A549 (cell line): ENCODE measurements at regions not wholly inside any gene's neighbourhood (a gene's known extent, or its start where the extent isn't known, plus 50 kb on each side); places are given as distances from the start of the nearest gene placed in this dataset.

Experiments used
- ATAC-seq, 2 experiments: fragments of 200-7000 bp in 1 of 2; fragments of >200 bp in 1 of 2; cut with Nextera tagmentation in 1 of 2; cut with Tn5 transposase in 1 of 2; 3 replicates each; pipeline versions ENCODE4 v1.8.0 to v1.9.1; 2018 to 2020; ENCODE audit warnings: mild to moderate bottlenecking in 1 of 2, moderate library complexity in 1 of 2
- CTCF ChIA-PET: fragments of 300-600 bp; sonication (Branson Sonifier 250); formaldehyde crosslinking; extraction: SDS; loops from one replicate; lab custom pipeline; 2021; ENCODE audit warnings: antibody characterized with exemption, inconsistent platforms; lab: Yijun Ruan, JAX
- POLR2A ChIA-PET: fragments of 350-600 bp; formaldehyde crosslinking; extraction: SDS; loops from one replicate; lab custom pipeline; 2021; ENCODE audit warnings: antibody characterized with exemption, inconsistent platforms; lab: Yijun Ruan, JAX
- DNase-seq, 2 experiments: peaks; one replicate each; pipeline versions ENCODE4 v3.0.0 to v3.0.0-alpha.2; 2011 to 2016; ENCODE audit warnings: low read depth in 1 of 2, low spot score in 1 of 2
- FAIRE-seq: peaks from 2 replicates; lab custom pipeline; 2011; peaks lifted over from hg19 to GRCh38; lab: Jason Lieb, UNC
- H3K27ac ChIP-seq, 2 experiments: fragments of >200 bp; sonication (Bioruptor Twin); formaldehyde crosslinking; 3 replicates each; pipeline ENCODE4 v1.5.1; 2016 to 2017
- H3K4me1 ChIP-seq: fragments of >200 bp; sonication (Bioruptor Twin); formaldehyde crosslinking; 3 replicates; pipeline ENCODE4 v1.6.1; 2016
- H3K4me2 ChIP-seq: fragments of >200 bp; sonication (Bioruptor Twin); formaldehyde crosslinking; 3 replicates; pipeline ENCODE4 v1.6.1; 2016
- H3K4me3 ChIP-seq: fragments of >200 bp; sonication (Bioruptor Twin); formaldehyde crosslinking; 3 replicates; pipeline ENCODE4 v1.5.1; 2016
- H3K9me3 ChIP-seq: fragments of >200 bp; sonication (Bioruptor Twin); formaldehyde crosslinking; 3 replicates; pipeline ENCODE4 v1.6.1; 2016
- CBX2 ChIP-seq: fragments of 200-600 bp; sonication (generic); IDR thresholded peaks from 2 replicates; pipeline ENCODE4 v1.6.1; 2016; ENCODE audit warnings: low read depth, mild to moderate bottlenecking, borderline replicate concordance
- CBX8 ChIP-seq: fragments of 200-600 bp; sonication (generic); IDR thresholded peaks from 2 replicates; pipeline ENCODE4 v1.6.1; 2016
- E2F6 ChIP-seq: IDR thresholded peaks from 2 replicates; pipeline ENCODE4 v1.6.1; 2012; ENCODE audit warnings: low read depth, borderline replicate concordance
- EHF ChIP-seq: fragments of 250-450 bp; sonication (Bioruptor Pico); IDR thresholded peaks from 2 replicates; pipeline ENCODE4 v1.5.0; 2020; ENCODE audit warnings: mild to moderate bottlenecking
- EHMT2 ChIP-seq: fragments of 200-600 bp; sonication (generic); IDR thresholded peaks from 2 replicates; pipeline ENCODE4 v1.6.1; 2016; ENCODE audit warnings: antibody characterized with exemption, low read depth, mild to moderate bottlenecking, moderate library complexity
- ELK1 ChIP-seq: fragments of 150-350 bp; IDR thresholded peaks from 2 replicates; pipeline ENCODE4 v1.6.1; 2014; ENCODE audit warnings: low read depth, mild to moderate bottlenecking, low read length
- EP300 ChIP-seq, 2 experiments: fragments of >200 bp; sonication (Bioruptor Twin); formaldehyde crosslinking; IDR thresholded peaks; 2 replicates in 1 of 2; 3 replicates in 1 of 2; pipeline ENCODE4 v1.6.1; 2016 to 2017
- FOSL2 ChIP-seq, 2 experiments: fragments of 450-650 bp in 1 of 2; fragments of >200 bp in 1 of 2; sonication (Bioruptor Twin) in 1 of 2; formaldehyde crosslinking; IDR thresholded peaks; 2 replicates each; pipeline versions ENCODE4 v1.5.0 to v1.6.1; 2016 to 2020; ENCODE audit warnings: mild to moderate bottlenecking in 1 of 2, moderate library complexity in 1 of 2
- HES2 ChIP-seq: fragments of >200 bp; sonication (Bioruptor Twin); formaldehyde crosslinking; IDR thresholded peaks from 2 replicates; pipeline ENCODE4 v1.6.1; 2016
- HOXA7 ChIP-seq: fragments of 250-450 bp; sonication (Bioruptor Pico); IDR thresholded peaks from 2 replicates; pipeline ENCODE4 v1.5.0; 2020; ENCODE audit warnings: mild to moderate bottlenecking, moderate library complexity
- HOXB5 ChIP-seq: fragments of 250-450 bp; sonication (Bioruptor Pico); IDR thresholded peaks from 2 replicates; pipeline ENCODE4 v1.5.0; 2020; ENCODE audit warnings: mild to moderate bottlenecking, moderate library complexity
- JUNB ChIP-seq: fragments of >200 bp; sonication (Bioruptor Twin); formaldehyde crosslinking; IDR thresholded peaks from 2 replicates; pipeline ENCODE4 v1.6.1; 2016
- NFE2L2 ChIP-seq: fragments of 150-350 bp; conservative IDR thresholded peaks from 2 replicates; pipeline ENCODE4 v1.6.1; 2014; ENCODE audit warnings: low read length
- POLR2AphosphoS2 ChIP-seq: conservative IDR thresholded peaks from 2 replicates; pipeline ENCODE4 v1.6.1; 2012; ENCODE audit warnings: low read length, improper control_type of control experiment, inconsistent platforms
- RFX5 ChIP-seq: fragments of 450-650 bp; IDR thresholded peaks from 2 replicates; pipeline ENCODE4 v1.7.1; 2014; ENCODE audit warnings: antibody characterized with exemption, mild to moderate bottlenecking, moderate library complexity
- RNF2 ChIP-seq: fragments of 200-600 bp; sonication (generic); IDR thresholded peaks from 2 replicates; pipeline ENCODE4 v1.6.1; 2016; ENCODE audit warnings: low read depth, mild to moderate bottlenecking, antibody characterized with exemption, moderate library complexity, borderline replicate concordance
- TP53 ChIP-seq: fragments of 250-450 bp; sonication (Bioruptor Pico); IDR thresholded peaks from 2 replicates; pipeline ENCODE4 v1.5.0; 2021; ENCODE audit warnings: mild to moderate bottlenecking, moderate library complexity
- USF2 ChIP-seq: fragments of 450-650 bp; IDR thresholded peaks from 2 replicates; pipeline ENCODE4 v1.6.1; 2014; ENCODE audit warnings: antibody characterized with exemption
- ZFP36 ChIP-seq: fragments of 450-650 bp; IDR thresholded peaks from 2 replicates; pipeline ENCODE4 v1.6.1; 2014; ENCODE audit warnings: borderline replicate concordance; ENCODE audit not compliant: partially characterized antibody
- WGBS: methylation state at CpG from one replicate; pipeline ENCODE4 v1.1.6; 2017; ENCODE audit errors: missing lambda C conversion rate; 5-methylcytosine and 5-hydroxymethylcytosine counted together
- TF ChIP-seq, protein P1 (sequence below): IDR thresholded peaks from 2 replicates; pipeline ENCODE4 v1.6.1; 2012
- TF ChIP-seq, protein P2 (sequence below): fragments of >200 bp; sonication (Bioruptor Twin); formaldehyde crosslinking; IDR thresholded peaks from 3 replicates; pipeline ENCODE4 v1.6.1; 2016
- TF ChIP-seq, protein P3 (sequence below): IDR thresholded peaks from 2 replicates; pipeline ENCODE4 v1.6.1; 2012
- TF ChIP-seq, protein P4 (sequence below): fragments of 250-450 bp; sonication (Bioruptor Pico); IDR thresholded peaks from 2 replicates; pipeline ENCODE4 v1.5.0; 2020; ENCODE audit warnings: low read depth, mild to moderate bottlenecking, moderate library complexity

GRCh38 chr20:52867305-52867704 is 104.9 kb upstream of the TSHZ2 start:
- Histone ChIP-seq H3K9me3 (no peaks in the 10 kb centered on the region), H3K4me3 (no peak overlapping the region), H3K27ac (no peak overlapping the region), H3K4me2 (no peak overlapping the region), H3K4me1 (no peaks in the 10 kb centered on the region)
- POLR2A ChIA-PET: no interaction called here
- WGBS: 3% methylated on average over 4 of the region's 4 CpGs
- CTCF ChIA-PET: no interaction called here
- no peak for DNase-seq
- FAIRE-seq: no peak
- ATAC-seq: no peak
- TF ChIP-seq ELK1 (no peak), CBX8 (no peak), RFX5 (no peak)
- TF ChIP-seq, protein P1, sequence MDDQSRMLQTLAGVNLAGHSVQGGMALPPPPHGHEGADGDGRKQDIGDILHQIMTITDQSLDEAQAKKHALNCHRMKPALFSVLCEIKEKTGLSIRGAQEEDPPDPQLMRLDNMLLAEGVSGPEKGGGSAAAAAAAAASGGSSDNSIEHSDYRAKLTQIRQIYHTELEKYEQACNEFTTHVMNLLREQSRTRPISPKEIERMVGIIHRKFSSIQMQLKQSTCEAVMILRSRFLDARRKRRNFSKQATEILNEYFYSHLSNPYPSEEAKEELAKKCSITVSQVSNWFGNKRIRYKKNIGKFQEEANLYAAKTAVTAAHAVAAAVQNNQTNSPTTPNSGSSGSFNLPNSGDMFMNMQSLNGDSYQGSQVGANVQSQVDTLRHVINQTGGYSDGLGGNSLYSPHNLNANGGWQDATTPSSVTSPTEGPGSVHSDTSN: no peak

GRCh38 chr20:52864916-52865605 is 107.1 kb upstream of the TSHZ2 start:
- 19% methylated on average over 6 of the region's 6 CpGs for WGBS
- ATAC-seq (no peak), DNase-seq (no peak), FAIRE-seq (no peak)
- Histone ChIP-seq H3K4me1 (no peaks in the 10 kb centered on the region), H3K9me3 (no peaks in the 10 kb centered on the region), H3K4me3 (no peak overlapping the region), H3K27ac (no peak overlapping the region), H3K4me2 (no peak overlapping the region)
- CTCF ChIA-PET: no interaction called here
- TF ChIP-seq EHF (CRISPR knock-in tag): no peak
- no peak for TF ChIP-seq POLR2AphosphoS2
- no peak for TF ChIP-seq FOSL2 (IDR thresholded peaks at IDR 0.05)
- TF ChIP-seq FOSL2 (CRISPR knock-in tag; IDR thresholded peaks at IDR 0.05): no peak
- TF ChIP-seq, protein P2, sequence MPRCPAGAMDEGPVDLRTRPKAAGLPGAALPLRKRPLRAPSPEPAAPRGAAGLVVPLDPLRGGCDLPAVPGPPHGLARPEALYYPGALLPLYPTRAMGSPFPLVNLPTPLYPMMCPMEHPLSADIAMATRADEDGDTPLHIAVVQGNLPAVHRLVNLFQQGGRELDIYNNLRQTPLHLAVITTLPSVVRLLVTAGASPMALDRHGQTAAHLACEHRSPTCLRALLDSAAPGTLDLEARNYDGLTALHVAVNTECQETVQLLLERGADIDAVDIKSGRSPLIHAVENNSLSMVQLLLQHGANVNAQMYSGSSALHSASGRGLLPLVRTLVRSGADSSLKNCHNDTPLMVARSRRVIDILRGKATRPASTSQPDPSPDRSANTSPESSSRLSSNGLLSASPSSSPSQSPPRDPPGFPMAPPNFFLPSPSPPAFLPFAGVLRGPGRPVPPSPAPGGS: no peak
- TF ChIP-seq TP53 (CRISPR knock-in tag): no peak
- no peak for TF ChIP-seq JUNB
- no peak for TF ChIP-seq CBX8
- TF ChIP-seq, protein P3, sequence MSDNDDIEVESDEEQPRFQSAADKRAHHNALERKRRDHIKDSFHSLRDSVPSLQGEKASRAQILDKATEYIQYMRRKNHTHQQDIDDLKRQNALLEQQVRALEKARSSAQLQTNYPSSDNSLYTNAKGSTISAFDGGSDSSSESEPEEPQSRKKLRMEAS: no peak
- POLR2A ChIA-PET: no interaction called here

GRCh38 chr20:52859156-52859876 is 112.8 kb upstream of the TSHZ2 start:
- ATAC-seq (no peak), FAIRE-seq (no peak), DNase-seq (no peak)
- ChIA-PET CTCF (no interaction called here), POLR2A (no interaction called here)
- Histone ChIP-seq H3K4me2 (no peak overlapping the region), H3K4me1 (no peaks in the 10 kb centered on the region), H3K27ac (no peak overlapping the region), H3K9me3 (no peaks in the 10 kb centered on the region; the same call in 2 of the 3 replicates), H3K4me3 (no peak overlapping the region)
- TF ChIP-seq RNF2 (no peak), CBX2 (no peak), ZFP36 (no peak), JUNB (no peak), USF2 (no peak), EP300 (IDR thresholded peaks at IDR 0.05) (no peak), EHMT2 (no peak), HOXA7 (CRISPR knock-in tag) (no peak), HES2 (no peak), E2F6 (no peak), NFE2L2 (no peak), HOXB5 (CRISPR knock-in tag) (no peak)
- TF ChIP-seq, protein P4, sequence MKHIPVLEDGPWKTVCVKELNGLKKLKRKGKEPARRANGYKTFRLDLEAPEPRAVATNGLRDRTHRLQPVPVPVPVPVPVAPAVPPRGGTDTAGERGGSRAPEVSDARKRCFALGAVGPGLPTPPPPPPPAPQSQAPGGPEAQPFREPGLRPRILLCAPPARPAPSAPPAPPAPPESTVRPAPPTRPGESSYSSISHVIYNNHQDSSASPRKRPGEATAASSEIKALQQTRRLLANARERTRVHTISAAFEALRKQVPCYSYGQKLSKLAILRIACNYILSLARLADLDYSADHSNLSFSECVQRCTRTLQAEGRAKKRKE (CRISPR knock-in tag): no peak
- TF ChIP-seq, protein P2: no peak
- 9% methylated on average over 8 of the region's 8 CpGs for WGBS
